MM.1S (cell line): ENCODE measurements at regions not wholly inside any gene's neighbourhood (a gene's known extent, or its start where the extent isn't known, plus 50 kb on each side); places are given as distances from the start of the nearest gene placed in this dataset.
"Not testable (repeated sequence)": the region's sequence is repeated elsewhere in the genome, so short reads cannot be mapped to it uniquely, and the experiment has no call there.

ENCODE experiments used
- EZH2 ChIP-seq: fragments of 300-600 bp; sonication (generic); optimal IDR thresholded peaks from 2 replicates; pipeline ENCODE3; 2017; ENCODE audit warnings: low read depth, mild to moderate bottlenecking, antibody characterized with exemption, low read length, mixed read lengths
- EZH2phosphoT487 ChIP-seq: fragments of 300-600 bp; sonication (generic); IDR thresholded peaks from 2 replicates; pipeline ENCODE4 v1.6.1; 2018; ENCODE audit warnings: antibody characterized with exemption, low read length
- TF ChIP-seq, protein P1 (sequence below): fragments of 300-600 bp; sonication (generic); IDR thresholded peaks from 2 replicates; pipeline ENCODE4 v1.5.1; 2016; ENCODE audit warnings: antibody characterized with exemption, low read length, mixed read lengths

DNA sequence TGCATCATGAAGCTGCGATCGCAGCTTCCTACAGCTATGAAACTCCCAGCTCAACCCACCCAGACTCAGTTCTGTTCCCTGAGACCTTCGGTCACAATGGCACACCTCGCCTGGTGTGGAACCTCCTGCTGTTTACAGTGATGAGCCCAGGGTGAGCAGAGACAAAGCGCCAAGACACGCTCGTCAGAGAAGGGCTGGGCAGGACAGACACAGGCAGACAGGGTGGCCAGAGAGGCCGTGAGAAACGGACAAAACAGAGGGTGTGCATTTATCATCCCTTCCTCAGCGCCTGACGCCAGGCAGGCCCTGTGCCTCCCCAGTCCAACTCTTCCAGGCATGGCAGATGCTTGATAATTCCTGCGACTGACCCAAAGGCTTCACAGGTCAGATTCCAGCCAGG, 324.5 kb downstream of the CACNA1B start:
- TF ChIP-seq, protein P1, sequence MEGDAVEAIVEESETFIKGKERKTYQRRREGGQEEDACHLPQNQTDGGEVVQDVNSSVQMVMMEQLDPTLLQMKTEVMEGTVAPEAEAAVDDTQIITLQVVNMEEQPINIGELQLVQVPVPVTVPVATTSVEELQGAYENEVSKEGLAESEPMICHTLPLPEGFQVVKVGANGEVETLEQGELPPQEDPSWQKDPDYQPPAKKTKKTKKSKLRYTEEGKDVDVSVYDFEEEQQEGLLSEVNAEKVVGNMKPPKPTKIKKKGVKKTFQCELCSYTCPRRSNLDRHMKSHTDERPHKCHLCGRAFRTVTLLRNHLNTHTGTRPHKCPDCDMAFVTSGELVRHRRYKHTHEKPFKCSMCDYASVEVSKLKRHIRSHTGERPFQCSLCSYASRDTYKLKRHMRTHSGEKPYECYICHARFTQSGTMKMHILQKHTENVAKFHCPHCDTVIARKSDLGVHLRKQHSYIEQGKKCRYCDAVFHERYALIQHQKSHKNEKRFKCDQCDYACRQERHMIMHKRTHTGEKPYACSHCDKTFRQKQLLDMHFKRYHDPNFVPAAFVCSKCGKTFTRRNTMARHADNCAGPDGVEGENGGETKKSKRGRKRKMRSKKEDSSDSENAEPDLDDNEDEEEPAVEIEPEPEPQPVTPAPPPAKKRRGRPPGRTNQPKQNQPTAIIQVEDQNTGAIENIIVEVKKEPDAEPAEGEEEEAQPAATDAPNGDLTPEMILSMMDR, result not testable (repeated sequence)
- TF ChIP-seq EZH2, EZH2phosphoT487: not testable (repeated sequence)
